ENCODE measurements at regions not wholly inside any gene's neighbourhood (a gene's known extent, or its start where the extent isn't known, plus 50 kb on each side); places are given as distances from the start of the nearest gene placed in this dataset.

GRCh38 chr3:5520237-5520636, 332.7 kb downstream of the EDEM1 start:
- no peak for TF ChIP-seq CTCF (IDR thresholded peaks at IDR 0.05)
- TF ChIP-seq POLR2AphosphoS5 (IDR thresholded peaks at IDR 0.05): no peak
- TF ChIP-seq POLR2A (IDR thresholded peaks at IDR 0.05): no peak
